Activated CD4-positive, alpha-beta T cell treated with anti-CD3 and anti-CD28 coated beads for 4 hours (primary cell): ENCODE measurements at regions not wholly inside any gene's neighbourhood (a gene's known extent, or its start where the extent isn't known, plus 50 kb on each side); places are given as distances from the start of the nearest gene placed in this dataset.

Source experiments
- DNase-seq, 2 donors: peaks; one replicate each; pipeline ENCODE4 v3.0.0-alpha.2; 2020

DNA sequence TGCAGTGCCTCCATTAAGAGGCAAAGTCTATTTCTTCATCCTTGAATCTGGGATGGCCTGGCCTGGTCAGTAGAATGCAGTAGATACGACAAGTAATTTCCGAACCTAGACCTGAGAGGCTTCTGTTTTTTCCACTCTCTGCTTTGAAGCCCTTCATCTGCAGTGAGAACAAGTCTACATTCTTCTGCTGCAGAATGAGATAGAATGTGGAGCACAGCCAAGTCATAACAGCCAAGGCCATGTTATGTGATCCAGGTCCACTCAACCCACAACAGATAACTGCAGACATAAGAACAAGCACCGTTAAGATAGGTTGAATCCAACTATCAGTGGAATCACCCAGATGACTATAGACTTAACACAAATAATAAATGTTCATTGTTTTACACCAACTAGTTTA lies 1297.7 kb downstream of the C4orf33 start:
- no peak for DNase-seq

DNA sequence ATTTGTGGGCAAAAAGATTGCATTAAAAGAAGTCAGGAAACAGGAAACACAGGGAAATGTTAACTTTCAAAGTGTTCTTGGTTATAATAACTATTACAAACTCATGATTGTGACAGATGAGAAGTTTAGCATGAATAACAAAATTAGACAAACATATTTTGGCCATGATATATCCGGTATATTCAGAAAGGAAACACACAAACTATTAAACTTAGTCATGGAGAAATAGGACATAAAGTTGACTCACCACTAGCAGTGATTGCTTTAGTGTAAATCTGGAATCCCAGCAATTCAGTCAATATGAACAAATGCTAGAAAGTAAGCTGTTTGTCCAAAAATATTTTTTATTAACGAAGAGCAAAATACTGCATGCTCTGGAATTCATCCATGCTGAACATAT lies 1299.9 kb downstream of the C4orf33 start:
- DNase-seq, result no peak

DNA sequence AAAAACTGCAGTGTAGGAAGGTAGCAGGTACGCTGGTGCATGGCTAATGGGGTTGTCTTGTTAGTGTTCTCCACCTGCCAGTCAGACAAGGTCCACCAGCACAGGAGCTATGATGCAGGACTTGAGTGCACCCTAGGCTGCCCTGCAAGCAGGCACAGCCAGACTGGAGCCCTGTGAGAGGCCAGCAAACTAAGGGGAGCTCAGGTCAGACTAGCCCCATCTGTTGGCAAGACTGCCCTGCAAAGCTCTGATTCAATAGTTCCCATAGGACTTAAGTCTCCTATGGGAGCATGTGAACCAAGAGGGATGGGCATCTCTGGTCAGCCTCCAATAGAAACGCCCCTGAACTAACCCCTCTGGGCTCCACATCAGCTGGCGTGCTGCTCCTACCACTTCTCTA lies 1307.3 kb downstream of the C4orf33 start:
- DNase-seq, result no peak

DNA sequence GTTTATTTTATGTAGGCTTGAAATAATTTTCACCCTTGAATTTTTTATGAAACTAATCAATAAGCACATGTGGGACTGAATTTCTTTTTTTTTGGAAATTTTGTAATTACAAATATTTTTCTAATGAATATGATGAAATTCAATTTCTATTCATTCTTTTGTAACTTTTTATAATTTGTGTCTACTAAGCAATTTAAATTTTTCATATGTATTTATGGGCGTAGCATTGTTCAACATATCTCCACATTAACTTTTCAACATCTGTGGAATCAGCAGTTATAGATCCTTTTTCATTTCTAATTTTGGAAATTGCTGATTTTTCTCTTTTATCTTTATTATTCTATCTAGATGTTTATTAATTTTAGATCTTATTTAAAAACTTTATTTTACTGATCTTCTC lies 1320.3 kb downstream of the C4orf33 start:
- DNase-seq, result no peak

DNA sequence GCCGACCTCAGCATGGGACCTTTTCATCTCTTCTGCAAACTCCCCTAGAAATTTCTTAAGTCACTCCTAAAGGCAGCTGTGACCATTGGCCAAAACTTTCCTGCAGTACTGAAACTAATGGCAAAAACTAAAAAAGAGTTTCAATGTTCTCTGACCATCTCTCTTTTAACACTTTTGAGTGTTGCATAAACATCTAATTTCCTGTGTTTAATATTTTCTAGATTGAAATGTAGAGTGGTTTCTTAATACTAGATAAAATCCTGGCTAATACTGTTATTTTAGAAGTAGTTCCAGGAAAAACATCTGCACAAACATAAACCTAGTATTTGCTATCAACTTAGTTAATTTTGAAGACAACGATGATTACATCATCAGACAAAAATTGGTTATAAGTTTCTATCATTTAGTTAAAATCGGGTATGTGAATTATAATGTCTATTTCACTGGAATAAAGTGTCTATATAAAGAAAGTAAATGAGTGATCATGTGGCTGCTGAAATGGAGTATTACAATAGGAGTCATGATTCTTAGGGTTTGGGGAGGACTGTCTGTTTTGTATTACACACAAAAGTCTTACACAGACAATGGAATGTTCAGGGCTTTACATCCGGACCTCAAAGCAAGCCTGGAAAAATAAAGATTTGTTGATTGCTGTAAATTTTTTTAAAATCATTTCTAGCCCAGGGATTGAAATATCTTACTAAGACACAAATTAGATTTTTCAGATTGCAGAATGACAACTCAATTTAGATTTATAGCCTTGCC lies 1323.4 kb downstream of the C4orf33 start:
- DNase-seq, result no peak

DNA sequence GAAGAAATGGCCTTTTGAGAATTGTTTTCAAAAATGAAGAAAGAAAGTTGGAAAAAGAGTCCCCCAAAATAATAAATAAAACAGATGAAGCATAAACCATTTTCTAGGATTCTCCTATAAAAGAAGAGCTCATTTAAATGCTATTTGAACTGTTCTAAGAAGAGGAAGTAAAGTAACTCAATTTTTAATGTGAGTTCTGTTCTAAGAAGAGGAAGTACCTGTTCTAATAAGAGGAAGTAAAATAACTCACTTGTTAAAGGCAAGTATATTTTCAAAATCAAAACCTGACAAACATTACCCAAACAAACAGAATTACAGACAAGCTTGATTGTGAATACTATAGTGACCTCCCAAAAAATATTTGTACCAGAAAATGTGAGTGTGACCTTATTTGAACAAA lies 1326.3 kb downstream of the C4orf33 start:
- DNase-seq, result no peak

DNA sequence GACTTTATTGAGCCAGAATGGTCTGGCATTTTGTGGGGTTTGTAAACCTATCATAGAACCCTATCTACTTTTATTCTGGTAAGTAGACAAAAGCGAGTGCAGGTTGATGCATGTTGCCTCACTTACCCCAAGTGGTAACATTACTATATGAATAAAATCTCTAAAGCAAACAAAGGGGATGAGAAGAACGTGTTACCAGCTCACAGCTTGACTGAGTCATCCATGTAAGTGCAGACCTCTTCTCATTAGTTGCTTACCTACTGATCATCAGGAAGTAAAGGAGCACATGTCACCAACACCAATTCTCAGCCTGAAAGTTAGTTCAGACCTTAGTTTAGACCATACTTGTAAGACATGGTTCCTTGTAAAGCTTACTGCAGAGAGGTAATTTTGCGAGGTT lies 1328.3 kb downstream of the C4orf33 start:
- no peak for DNase-seq

DNA sequence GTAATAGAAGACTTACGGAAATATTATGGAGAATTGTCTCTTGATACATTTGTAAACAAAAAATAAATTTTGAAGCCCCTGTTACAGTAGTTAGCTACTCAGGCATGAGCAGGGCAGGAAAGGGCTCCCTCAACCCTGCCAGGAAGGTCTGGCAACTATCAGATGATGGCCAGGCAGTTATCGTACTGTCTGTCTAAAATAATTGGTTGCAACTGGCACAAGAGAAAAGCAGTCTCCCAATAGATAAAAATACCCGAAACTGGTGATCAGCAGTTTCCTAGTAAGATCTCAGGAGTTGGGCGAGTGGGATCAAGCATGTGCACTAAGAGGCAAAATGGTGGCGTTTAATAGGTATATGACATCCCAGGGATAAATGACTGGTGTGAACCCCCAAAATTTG lies 1336.3 kb downstream of the C4orf33 start:
- DNase-seq, result no peak

DNA sequence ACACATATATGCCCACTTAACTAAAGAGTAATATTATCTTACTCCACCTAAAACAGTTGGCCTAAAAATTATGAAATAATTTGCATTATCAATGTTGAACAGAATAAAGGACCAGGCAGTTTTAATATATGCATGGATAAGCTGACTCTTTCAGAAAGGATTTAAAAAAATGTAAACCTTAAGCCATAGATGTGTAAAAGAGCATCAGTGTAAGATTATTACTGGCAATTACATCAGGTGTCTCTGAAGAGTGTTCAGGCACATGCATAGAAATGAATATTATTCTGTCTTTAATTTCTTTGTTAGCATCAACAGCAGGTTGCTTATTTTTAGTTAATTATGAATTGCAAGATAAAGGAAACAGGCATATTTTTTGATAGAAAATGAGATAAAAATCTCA lies 1353.8 kb downstream of the C4orf33 start:
- no peak for DNase-seq

DNA sequence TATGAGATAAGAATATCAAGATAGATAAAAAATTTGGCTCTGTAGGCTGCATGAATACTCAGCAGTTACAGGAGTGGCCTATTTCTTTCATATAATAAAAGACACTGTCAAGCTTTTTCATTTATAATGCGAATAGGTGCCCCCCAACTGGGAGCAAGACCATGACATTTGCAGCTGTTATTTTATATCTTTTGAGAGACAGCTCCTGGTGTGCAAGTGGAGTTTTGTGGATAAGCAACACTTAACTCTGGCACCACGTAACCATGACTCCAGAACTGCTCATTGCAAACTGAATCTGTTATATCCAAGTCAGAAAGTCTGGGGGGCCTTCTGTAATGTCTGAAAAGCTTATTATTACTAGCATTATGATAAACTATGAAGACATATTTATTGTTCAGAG lies 1372.4 kb downstream of the C4orf33 start:
- no peak for DNase-seq

DNA sequence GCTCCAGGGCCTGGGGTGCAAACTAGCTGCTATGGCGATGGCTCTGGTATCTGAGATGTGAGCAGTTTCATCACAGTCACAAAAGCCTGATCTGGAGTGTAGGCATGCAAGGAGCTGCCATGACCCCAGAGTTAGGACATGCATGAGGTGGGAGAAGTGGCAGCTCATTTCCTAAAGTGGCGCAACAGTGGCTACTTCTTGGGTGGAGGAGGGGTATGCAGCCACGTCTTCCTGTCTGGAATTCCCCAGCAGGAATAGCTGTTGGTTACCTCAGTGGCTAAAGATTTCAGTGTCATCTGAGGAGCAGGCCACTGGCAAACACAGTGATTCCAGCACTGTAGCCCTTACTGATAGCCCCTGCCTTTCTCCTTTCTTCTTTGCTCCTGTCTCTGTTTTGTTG lies 1382.5 kb downstream of the C4orf33 start:
- DNase-seq, result no peak

DNA sequence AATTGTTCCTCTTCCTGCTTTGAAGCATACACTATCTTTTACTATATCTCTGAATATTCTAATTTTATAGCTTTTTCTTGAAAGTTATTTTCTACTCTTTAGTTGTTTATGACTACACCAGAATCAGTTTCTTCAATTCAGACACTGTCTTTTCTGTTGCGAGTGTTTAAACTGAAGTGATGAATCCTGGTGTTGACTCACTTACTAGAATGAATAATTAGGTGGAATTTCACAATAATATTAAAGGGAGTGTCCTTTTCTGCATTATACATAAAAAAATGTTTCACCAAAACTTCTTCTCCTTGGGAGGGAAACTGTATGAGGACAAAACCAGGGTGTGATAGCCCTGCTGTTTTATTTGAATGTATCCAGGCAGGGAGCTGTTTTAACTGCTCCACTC lies 1383.1 kb downstream of the C4orf33 start:
- no peak for DNase-seq

DNA sequence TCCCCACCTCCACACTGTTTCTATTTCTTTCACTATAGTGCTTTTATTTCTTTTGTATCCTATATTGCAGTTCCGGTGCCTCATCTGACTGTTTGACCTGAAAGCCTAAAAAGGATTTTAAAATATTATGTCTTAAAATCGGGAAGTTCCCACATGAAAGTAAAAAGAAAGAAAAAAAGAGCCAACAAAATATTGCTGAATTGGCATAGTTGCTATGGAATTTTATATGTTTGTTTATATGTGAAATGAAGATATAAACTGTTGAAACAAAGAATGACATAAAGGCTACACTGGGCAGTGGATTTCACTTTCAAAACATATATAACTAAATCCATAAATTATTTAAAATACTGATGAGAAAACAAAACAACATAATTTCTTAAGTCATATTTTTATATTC lies 1383.7 kb downstream of the C4orf33 start:
- DNase-seq, result no peak

DNA sequence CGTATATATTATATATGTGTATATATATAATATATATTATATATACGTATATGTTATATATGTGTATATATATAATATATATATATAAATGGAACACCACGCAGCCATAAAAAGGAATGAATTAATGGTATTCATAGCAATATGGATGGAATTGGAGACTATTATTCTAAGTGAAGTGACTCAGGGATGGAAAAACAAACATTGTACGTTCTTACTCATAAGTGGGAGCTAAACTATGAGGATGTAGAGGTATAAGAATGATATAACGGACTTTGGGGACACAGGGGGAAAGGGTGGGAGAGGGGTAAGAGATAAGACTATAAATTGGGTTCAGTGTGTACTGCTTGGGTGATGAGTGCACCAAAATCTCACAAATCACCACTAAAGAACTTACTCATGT lies 1388.9 kb downstream of the C4orf33 start:
- no peak for DNase-seq

DNA sequence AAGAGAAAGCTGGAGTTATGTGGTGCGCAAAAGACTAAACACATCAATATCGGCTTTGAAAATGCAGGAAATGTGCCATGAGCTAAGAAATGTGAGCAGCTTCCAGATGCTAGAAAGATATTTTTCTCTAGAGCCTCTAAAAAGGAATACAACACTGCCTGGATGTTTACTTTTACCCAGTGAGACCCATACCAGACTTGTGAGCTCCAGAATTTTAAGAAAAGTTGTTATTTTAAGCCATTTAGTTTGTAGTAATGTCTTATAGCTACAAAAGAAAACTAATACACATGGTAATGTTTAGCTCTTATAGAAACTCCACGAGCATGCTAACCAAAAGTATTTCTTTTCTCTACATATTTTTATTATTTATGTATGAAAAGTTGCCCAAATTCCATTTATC lies 1389.4 kb downstream of the C4orf33 start:
- DNase-seq, result no peak

DNA sequence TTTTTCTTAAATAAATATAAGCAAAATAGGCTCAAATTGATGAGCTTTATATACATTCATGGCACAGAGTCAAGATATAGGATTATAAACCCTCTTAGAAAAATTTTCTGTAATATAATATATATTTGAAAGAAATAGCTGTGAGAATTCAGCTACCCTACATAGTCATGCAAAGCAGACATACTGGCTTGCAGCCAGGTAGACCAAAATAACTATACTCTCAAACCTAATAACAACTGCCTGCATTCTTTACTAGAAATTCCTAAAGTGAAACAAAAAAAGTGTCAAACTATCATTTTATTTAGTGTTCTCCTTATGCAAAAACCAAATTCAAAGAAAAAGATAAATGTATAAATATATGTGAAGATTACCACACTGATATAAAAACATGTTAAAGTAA lies 1390.2 kb downstream of the C4orf33 start:
- DNase-seq, result no peak

DNA sequence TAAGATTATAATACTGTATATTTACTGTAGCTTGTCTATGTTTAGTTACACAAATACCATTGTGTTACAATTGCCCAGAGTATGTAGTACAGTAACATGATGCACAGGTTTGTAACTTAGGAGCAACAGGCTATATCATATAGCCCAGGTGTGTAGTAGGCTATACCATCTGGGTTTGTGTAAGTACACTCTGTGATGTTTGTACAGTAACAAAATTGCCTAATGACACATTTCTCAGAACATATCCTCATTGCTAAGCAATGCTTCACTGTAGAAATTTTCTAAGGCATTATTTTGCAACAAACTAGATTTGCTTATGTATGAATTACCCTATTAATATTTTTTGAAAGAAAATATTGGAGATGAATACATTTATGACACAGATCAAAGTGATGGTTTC lies 1390.9 kb downstream of the C4orf33 start:
- no peak for DNase-seq

DNA sequence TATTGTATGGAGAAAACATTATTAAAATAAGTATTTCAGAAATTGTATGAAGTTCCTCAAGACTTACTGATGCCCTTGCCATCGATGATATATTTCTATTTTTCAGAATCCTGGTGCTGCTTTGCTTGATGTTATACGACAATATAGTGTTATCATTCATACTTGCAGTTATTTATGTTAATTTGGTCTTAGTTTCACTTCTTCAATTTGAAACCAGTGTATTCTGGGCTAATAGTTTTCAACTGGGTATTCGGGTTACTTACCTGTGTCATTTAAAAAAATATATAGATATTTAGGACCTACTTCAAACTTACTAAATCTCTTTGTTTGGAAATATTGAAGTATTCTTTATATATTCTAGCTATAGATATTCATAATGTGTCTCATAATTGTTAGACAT lies 1414.7 kb downstream of the C4orf33 start:
- no peak for DNase-seq

DNA sequence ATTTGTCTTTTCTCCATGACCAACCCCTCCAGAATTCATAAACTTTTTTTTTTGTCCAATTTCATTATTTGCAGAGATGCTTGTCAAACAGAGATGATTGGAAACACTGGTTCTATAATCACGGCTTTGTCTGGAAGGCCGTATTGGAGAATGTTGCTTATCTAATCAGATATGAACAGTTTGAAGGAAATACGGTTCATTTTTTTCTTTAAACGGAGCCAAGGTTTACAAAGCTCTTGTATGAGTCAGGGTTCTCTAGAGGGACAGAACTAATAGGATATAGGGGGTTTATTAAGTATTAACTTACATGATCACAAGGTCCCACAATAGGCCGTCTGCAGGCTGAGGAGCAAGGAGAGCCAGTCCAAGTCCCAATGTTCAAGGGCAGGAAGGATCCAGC lies 1415.8 kb downstream of the C4orf33 start:
- no peak for DNase-seq

DNA sequence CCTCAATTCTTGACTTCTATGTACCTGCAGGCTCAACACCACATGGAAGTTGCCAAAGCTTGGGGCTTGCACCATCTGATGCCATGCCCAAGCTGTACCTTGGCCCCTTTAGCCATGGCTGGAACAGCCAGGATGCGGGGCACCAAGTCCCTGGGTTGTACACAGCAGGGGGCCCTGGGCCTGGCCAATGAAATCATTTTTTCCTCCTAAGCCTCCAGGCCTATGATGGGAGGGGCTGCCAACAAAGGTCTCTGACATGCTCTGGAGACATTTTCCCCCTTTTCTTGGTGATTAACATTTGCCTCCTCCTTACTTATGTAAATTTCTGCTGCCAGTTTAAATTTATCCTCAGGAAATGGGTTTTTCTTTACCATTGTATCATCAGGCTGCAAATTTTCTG lies 1428.1 kb downstream of the C4orf33 start:
- DNase-seq, result no peak

DNA sequence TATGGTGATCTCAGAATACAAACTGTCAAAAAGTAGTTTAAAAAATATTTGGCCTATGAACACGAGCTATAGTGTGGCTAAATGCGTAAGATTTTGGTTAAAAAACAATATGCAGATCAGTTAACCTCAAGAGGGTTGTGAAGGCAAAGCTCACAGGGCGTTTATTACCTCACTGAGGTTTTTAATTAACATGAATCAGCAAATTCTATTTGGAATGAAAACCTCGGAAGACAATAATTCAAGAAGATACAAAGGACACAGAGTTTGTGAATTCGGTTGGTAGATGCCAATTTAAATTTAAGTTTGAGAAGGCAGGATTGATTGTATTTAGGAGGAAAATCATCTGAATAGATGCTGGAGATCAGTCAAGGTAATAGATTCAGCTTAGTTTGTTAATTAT lies 1434.6 kb downstream of the C4orf33 start:
- DNase-seq, result no peak

DNA sequence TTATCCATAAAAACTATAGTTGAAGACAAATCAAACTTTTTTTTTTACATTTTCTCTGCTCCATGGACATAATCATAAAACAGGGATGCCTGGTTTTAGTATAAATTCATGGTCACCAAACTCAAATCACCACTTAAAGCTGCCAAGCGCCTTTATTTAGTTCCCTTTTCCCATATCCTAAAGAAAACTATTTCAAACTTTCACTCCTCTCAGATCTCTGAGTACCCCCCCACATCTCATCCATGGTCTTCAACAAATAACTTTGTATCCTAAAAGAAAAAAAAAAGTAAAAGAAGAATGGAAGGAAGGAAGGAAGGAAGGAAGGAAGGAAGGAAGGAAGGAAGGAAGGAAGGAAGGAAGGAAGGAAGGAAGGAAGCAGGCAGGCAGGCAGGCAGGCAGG lies 1438.7 kb downstream of the C4orf33 start:
- DNase-seq, result no peak

DNA sequence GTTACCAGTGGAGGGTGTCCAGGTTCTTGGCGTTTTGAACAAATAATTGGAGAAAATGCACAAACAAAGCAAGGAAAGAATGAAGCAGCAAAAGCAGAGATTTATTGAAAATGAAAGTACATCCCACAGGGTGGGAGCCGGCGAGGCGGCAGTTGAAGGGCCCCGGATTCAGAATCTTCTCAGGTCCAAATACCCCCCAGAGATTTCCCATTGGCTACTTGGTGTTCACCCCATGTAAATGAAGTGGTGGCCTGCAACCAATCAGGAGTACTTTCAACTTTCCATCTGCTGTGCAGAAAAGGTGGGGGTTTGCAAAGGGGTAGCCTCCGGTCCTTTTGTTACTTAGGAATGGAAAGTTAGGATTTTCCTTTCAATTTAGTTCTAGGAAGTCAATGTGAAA lies 1447.0 kb downstream of the C4orf33 start:
- no peak for DNase-seq

DNA sequence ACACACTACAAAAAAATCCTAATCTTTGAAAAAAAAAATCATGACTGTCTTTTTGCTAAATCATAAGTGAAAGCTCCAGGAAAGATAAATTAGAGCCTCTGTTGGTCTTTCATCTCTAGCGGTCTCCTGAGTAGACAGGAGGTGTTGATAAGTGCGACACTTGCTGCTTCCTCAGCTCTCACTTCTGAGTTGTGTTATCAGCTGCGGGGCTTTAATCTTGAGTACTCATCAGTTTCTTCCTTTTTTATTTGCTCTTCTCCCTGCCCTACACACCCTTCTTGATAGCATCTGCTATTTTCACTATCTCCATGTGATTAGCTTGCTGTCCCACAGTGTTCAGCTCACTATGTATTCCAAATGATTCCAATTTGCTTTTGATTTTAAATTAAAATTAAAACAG lies 1449.2 kb downstream of the C4orf33 start:
- DNase-seq, result no peak

DNA sequence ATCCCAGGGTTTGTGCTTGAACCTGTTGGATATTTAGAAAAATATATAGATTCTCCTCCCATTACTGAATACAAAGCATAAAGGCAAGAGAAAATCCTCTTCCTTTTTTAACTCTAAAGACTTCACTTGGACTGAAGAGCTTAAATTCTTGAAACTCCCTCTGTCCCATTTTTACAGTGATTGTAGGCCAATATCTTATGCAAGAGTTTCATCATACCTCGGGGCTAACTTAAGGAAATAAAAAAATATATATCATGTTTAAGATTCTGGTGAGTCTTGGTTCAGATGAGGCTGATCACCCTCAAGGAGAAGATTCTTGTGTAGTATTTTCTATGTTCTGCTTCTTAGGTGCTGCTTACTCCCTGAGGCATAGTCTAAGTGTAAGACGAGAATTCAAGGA lies 1449.6 kb downstream of the C4orf33 start:
- no peak for DNase-seq

DNA sequence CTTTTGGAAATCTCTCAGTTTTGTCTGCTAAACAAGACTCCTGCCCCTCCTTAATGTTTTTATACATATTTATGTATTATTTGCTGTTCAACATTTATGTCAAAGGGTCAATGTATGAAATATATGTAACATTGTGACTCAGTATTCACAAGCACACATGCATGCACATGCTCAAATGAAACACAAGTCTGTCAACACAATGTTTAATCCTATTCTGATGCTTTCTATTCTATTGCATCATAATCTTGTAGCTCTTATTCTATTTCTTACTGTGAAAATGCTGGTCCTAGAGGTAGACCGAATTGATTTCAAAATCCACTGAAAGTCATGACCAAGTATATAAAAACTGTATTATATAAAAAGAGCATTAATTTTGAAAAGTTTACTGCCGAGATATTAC lies 1463.3 kb downstream of the C4orf33 start:
- DNase-seq, result no peak
